ENCODE measurements at regions not wholly inside any gene's neighbourhood (a gene's known extent, or its start where the extent isn't known, plus 50 kb on each side); places are given as distances from the start of the nearest gene placed in this dataset.

DNA sequence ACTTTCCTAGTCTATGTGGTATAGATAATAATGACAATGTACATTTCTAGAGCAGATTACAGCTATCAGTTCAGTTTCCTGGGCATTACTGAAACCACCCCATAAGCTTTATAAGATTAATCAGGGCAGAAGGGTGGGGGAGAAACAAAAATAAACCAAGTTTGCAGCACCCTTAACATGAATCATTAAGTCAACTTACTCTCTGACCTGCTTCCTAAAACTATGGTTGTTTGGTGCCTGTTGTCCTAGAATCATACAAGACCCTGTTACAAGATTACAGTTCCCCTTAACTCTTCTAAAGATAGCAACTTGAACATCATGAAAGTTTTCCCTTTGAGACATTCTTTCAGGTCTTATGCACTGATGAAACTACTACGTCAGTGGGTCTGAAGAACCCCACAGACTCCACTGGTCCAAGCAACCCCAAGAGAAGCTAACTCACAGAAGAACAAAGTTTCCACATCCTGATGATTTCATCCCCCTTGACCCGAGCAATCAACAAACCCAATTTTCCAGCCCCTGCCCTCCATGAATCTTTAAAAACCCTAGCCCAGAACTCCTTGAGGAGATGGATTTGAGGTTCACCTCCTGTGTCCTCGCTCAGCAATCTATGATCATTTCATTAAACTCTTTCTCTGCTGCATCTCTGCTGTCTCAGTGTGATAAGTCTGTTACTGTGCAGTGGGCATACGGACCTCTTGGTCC is 336.5 kb downstream of the FOXO1 start:
- TF ChIP-seq, protein P1, sequence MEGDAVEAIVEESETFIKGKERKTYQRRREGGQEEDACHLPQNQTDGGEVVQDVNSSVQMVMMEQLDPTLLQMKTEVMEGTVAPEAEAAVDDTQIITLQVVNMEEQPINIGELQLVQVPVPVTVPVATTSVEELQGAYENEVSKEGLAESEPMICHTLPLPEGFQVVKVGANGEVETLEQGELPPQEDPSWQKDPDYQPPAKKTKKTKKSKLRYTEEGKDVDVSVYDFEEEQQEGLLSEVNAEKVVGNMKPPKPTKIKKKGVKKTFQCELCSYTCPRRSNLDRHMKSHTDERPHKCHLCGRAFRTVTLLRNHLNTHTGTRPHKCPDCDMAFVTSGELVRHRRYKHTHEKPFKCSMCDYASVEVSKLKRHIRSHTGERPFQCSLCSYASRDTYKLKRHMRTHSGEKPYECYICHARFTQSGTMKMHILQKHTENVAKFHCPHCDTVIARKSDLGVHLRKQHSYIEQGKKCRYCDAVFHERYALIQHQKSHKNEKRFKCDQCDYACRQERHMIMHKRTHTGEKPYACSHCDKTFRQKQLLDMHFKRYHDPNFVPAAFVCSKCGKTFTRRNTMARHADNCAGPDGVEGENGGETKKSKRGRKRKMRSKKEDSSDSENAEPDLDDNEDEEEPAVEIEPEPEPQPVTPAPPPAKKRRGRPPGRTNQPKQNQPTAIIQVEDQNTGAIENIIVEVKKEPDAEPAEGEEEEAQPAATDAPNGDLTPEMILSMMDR (IDR thresholded peaks at IDR 0.05), result no peak

DNA sequence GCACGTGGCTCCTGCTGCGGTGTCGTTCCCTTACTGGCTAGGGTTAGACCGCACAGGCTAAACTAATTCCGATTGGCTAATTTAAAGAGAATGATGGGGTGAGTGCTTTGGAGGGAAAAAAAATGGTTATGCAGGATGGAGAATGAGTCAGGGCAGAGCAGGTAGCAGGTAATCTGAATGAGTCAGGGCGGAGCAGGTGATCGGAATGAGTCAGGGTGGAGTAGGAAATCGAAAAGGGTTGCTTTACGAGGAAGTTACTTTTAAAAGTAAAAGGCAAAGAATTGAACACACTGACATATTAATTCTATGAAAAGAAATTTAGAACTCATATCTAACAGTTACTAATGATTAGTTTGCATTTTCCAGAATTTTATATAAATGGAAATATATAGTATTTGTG is 335.5 kb downstream of the FOXO1 start:
- TF ChIP-seq, protein P1 (IDR thresholded peaks at IDR 0.05), result no peak

GRCh38 chr13:40331802-40332201 is 334.6 kb downstream of the FOXO1 start:
- TF ChIP-seq, protein P1 (IDR thresholded peaks at IDR 0.05), result no peak

DNA sequence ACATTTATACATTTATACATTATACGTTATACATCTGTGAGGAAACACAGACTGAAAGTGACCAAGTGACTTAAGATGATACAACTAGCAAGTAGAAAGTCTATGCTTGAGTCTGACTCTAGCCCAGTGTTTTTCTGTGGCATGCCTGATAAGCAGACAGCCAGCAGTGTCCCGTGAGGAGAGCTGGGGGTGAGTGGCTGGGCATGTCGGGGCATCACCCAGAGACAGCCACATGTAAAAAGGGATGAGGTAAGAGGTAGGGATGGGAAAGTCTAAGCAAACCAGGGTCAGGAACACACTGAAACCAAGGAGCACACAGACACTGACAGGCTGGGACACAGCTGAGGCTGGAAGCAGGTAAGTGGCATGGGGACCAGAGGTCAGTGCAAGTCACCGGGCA is 333.2 kb downstream of the FOXO1 start:
- TF ChIP-seq, protein P1 (IDR thresholded peaks at IDR 0.05), result no peak

GRCh38 chr13:40334031-40334430 is 332.4 kb downstream of the FOXO1 start:
- TF ChIP-seq, protein P1 (IDR thresholded peaks at IDR 0.05), result no peak

DNA sequence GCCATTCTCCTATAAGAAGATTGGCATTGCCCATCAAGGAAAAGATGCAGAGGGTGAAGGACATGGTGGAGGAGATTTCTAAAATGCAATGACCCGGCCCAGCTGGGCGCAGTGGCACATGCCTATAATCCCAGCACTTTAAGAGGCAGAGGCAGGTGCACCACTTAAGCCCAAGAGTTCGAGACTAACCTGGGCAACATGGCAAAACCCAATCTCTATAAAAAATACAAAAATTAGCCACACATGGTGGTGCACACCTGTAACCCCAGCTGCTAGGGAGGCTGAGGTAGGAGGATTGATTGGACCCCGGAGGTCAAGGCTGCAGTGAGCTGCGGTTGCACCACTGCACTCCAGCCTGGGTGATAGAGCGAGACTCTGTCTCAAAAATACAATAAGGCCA is 331.8 kb downstream of the FOXO1 start:
- TF ChIP-seq, protein P1 (IDR thresholded peaks at IDR 0.05), result no peak

DNA sequence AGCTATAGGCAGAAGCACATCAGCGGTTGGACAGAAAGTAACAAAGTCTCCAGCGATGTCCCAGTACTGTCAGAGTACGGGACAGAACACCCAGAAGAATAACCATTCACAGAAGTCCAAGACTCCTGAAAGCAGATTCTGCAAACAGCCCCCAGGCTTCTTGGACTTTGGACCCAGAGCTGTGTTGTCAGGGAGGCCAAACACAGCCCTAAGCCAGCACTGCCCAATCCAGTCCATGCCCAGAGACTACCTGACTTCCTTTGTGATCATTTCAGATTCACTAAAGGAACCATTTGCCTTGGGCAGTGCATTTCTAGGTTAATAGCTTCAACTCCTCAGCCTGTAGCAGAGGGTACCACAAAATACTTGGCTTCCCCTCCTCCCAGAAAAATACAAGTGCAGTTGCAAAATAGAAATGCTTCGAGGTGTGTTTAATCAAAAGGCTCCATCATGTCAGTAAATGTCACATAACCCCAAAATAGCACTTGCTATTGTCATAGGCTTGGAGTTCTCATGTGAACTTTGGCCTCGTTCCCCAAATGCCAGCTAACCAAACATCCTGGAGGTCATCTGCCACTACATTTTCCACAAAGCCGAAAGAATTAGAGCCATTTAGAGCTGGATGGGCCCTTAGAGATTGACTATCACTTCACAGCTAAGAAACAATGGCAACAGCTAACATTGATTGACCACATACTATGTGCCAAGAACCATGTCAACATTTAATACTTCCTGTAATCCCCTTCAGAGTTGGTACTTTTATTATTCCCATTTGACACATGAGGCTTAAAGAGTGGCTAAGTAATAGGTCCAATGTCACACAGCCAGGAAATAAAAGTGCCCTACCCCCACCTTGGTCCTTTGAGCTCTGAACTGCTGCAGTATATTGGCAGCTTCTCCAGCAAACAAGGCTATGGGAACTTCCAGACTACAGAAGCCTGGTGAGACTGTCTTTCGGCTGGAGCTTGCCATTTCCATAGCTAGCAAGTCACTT is 329.9 kb downstream of the FOXO1 start:
- TF ChIP-seq, protein P1 (IDR thresholded peaks at IDR 0.05), result no peak
